ENCODE measurements at regions not wholly inside any gene's neighbourhood (a gene's known extent, or its start where the extent isn't known, plus 50 kb on each side); places are given as distances from the start of the nearest gene placed in this dataset.
"Not testable (repeated sequence)": the region's sequence is repeated elsewhere in the genome, so short reads cannot be mapped to it uniquely, and the experiment has no call there.

GRCh38 chr6:77017537-77017936 is 445.8 kb downstream of the HTR1B start:
- H3K27ac Mint-ChIP-seq: no peak overlapping the region
- peaks cover 12 to 38% (median 26%) of the 10 kb centered on the region in 6 donors for H3K9me3 Mint-ChIP-seq
- peaks cover 0 to 4% (median 0%) of the 10 kb centered on the region in 3 donors for H3K36me3 Mint-ChIP-seq
- no peak for DNase-seq
- peaks cover 0 to 2% (median 0%) of the 10 kb centered on the region in 3 donors for H3K27me3 Mint-ChIP-seq (ENCODE audit: low read depth in 3 of 3)
- no peaks in the 10 kb centered on the region for H3K4me1 Mint-ChIP-seq
- H3K4me3 Mint-ChIP-seq: no peak overlapping the region

GRCh38 chr6:77015350-77015749 is 447.9 kb downstream of the HTR1B start:
- Mint-ChIP-seq H3K4me3 (no peak overlapping the region), H3K27me3 (ENCODE audit: low read depth in 3 of 3) (peaks cover 0 to 2% (median 0%) of the 10 kb centered on the region in 3 donors)
- no peak for DNase-seq

GRCh38 chr6:77011929-77012545 is 451.3 kb downstream of the HTR1B start:
- H3K27me3 Mint-ChIP-seq (ENCODE audit: low read depth in 3 of 3): peaks cover 0 to 2% (median 0%) of the 10 kb centered on the region in 3 donors

More at GRCh38 chr6:77015350-77015749, 447.9 kb downstream of the HTR1B start:
- H3K4me1 Mint-ChIP-seq: no peaks in the 10 kb centered on the region
- peaks cover 0 to 4% (median 0%) of the 10 kb centered on the region in 3 donors for H3K36me3 Mint-ChIP-seq
- no peak overlapping the region for H3K27ac Mint-ChIP-seq
- peaks cover 13 to 43% (median 31%) of the 10 kb centered on the region in 6 donors for H3K9me3 Mint-ChIP-seq

GRCh38 chr6:77010931-77011542 is 452.3 kb downstream of the HTR1B start:
- H3K27me3 Mint-ChIP-seq (ENCODE audit: low read depth in 3 of 3): peaks cover 0 to under 1% (median 0%) of the 10 kb centered on the region in 3 donors
- no peaks in the 10 kb centered on the region for H3K4me1 Mint-ChIP-seq
- H3K9me3 Mint-ChIP-seq: peaks cover 18 to 69% (median 28%) of the 10 kb centered on the region in 6 donors
- peaks cover 0 to 4% (median 0%) of the 10 kb centered on the region in 3 donors for H3K36me3 Mint-ChIP-seq
- no peak overlapping the region for H3K4me3 Mint-ChIP-seq
- no peak for DNase-seq
- no peak overlapping the region for H3K27ac Mint-ChIP-seq

More at GRCh38 chr6:77011929-77012545, 451.3 kb downstream of the HTR1B start:
- DNase-seq: no peak
- no peak overlapping the region for H3K27ac Mint-ChIP-seq
- no peaks in the 10 kb centered on the region for H3K4me1 Mint-ChIP-seq
- no peak overlapping the region for H3K4me3 Mint-ChIP-seq
- H3K36me3 Mint-ChIP-seq: peaks cover 0 to 4% (median 0%) of the 10 kb centered on the region in 3 donors
- H3K9me3 Mint-ChIP-seq: peaks cover 18 to 64% (median 32%) of the 10 kb centered on the region in 6 donors

- Mint-ChIP-seq H3K36me3 (peaks cover 0 to 4% (median 0%) of the 10 kb centered on the region in 3 donors), H3K4me3 (no peak overlapping the region), H3K27me3 (ENCODE audit: low read depth in 3 of 3) (peaks cover 0 to 1% (median 0%) of the 10 kb centered on the region in 3 donors), H3K27ac (no peak overlapping the region), H3K9me3 (peaks cover 19 to 66% (median 40%) of the 10 kb centered on the region in 6 donors), H3K4me1 (no peaks in the 10 kb centered on the region)
- DNase-seq: no peak
Measured at GRCh38 chr6:76992553-76992952, 470.7 kb downstream of the HTR1B start.

- Mint-ChIP-seq H3K4me1 (no peaks in the 10 kb centered on the region), H3K9me3 (peaks cover 10 to 37% (median 27%) of the 10 kb centered on the region in 6 donors), H3K27ac (no peak overlapping the region), H3K27me3 (ENCODE audit: low read depth in 3 of 3) (peaks cover 0 to 1% (median 0%) of the 10 kb centered on the region in 3 donors), H3K4me3 (no peak overlapping the region), H3K36me3 (no peaks in the 10 kb centered on the region)
- no peak for DNase-seq
Measured at GRCh38 chr6:76984572-76984971, 478.7 kb downstream of the HTR1B start.

GRCh38 chr6:76982476-76983199 is 480.7 kb downstream of the HTR1B start:
- H3K4me1 Mint-ChIP-seq: no peaks in the 10 kb centered on the region

GRCh38 chr6:76972474-76972873 is 490.8 kb downstream of the HTR1B start:
- Mint-ChIP-seq H3K9me3 (peaks cover 8 to 53% (median 25%) of the 10 kb centered on the region in 6 donors), H3K27ac (no peak overlapping the region), H3K27me3 (ENCODE audit: low read depth in 3 of 3) (peaks cover 0 to 3% (median 0%) of the 10 kb centered on the region in 3 donors), H3K4me3 (no peak overlapping the region), H3K36me3 (no peaks in the 10 kb centered on the region), H3K4me1 (no peaks in the 10 kb centered on the region)
- no peak for DNase-seq

More at GRCh38 chr6:76982476-76983199, 480.7 kb downstream of the HTR1B start:
- Mint-ChIP-seq H3K9me3 (peaks cover 8 to 40% (median 29%) of the 10 kb centered on the region in 6 donors), H3K27me3 (ENCODE audit: low read depth in 3 of 3) (peaks cover 0 to 2% (median 0%) of the 10 kb centered on the region in 3 donors), H3K4me3 (no peak overlapping the region), H3K36me3 (no peaks in the 10 kb centered on the region), H3K27ac (no peak overlapping the region)
- DNase-seq: no peak

- not testable (repeated sequence) for H3K27me3 Mint-ChIP-seq (ENCODE audit: low read depth in 3 of 3); H3K27ac Mint-ChIP-seq
Measured at GRCh38 chr6:76959177-76959576, 504.1 kb downstream of the HTR1B start.

GRCh38 chr6:76942203-76942966 is 520.9 kb downstream of the HTR1B start:
- Mint-ChIP-seq H3K27me3 (ENCODE audit: low read depth in 3 of 3) (peaks cover 0 to 5% (median 0%) of the 10 kb centered on the region in 3 donors), H3K27ac (no peak overlapping the region), H3K36me3 (no peaks in the 10 kb centered on the region), H3K4me1 (no peaks in the 10 kb centered on the region), H3K4me3 (no peak overlapping the region), H3K9me3 (peaks cover 3 to 58% (median 32%) of the 10 kb centered on the region in 6 donors)
- no peak for DNase-seq

More at GRCh38 chr6:76959177-76959576, 504.1 kb downstream of the HTR1B start:
- DNase-seq, H3K4me3 Mint-ChIP-seq, H3K4me1 Mint-ChIP-seq, H3K36me3 Mint-ChIP-seq: not testable (repeated sequence)
- peaks cover 4 to 52% (median 32%) of the 10 kb centered on the region in 6 donors for H3K9me3 Mint-ChIP-seq

- H3K36me3 Mint-ChIP-seq: no peaks in the 10 kb centered on the region
- no peak overlapping the region for H3K27ac Mint-ChIP-seq
- H3K4me1 Mint-ChIP-seq: no peaks in the 10 kb centered on the region
- H3K9me3 Mint-ChIP-seq: peaks cover 0 to 52% (median 26%) of the 10 kb centered on the region in 6 donors
- no peak overlapping the region for H3K4me3 Mint-ChIP-seq
- H3K27me3 Mint-ChIP-seq (ENCODE audit: low read depth in 3 of 3): peaks cover 0 to 2% (median 0%) of the 10 kb centered on the region in 3 donors
- DNase-seq: no peak
Measured at GRCh38 chr6:76940191-76940590, 523.1 kb downstream of the HTR1B start.

- H3K4me1 Mint-ChIP-seq: no peaks in the 10 kb centered on the region
- no peaks in the 10 kb centered on the region for H3K27me3 Mint-ChIP-seq (ENCODE audit: low read depth in 3 of 3)
Measured at GRCh38 chr6:76914737-76915136, 548.6 kb downstream of the HTR1B start.

GRCh38 chr6:76905541-76905940 is 557.8 kb downstream of the HTR1B start:
- not testable (repeated sequence) for H3K36me3 Mint-ChIP-seq; H3K27me3 Mint-ChIP-seq (ENCODE audit: low read depth in 3 of 3); H3K4me3 Mint-ChIP-seq; H3K4me1 Mint-ChIP-seq; H3K27ac Mint-ChIP-seq; DNase-seq
- peaks cover 12 to 19% (median 16%) of the 10 kb centered on the region in 6 donors for H3K9me3 Mint-ChIP-seq

More at GRCh38 chr6:76914737-76915136, 548.6 kb downstream of the HTR1B start:
- no peak for DNase-seq
- no peaks in the 10 kb centered on the region for H3K36me3 Mint-ChIP-seq
- H3K9me3 Mint-ChIP-seq: peaks cover 5 to 47% (median 13%) of the 10 kb centered on the region in 6 donors
- H3K27ac Mint-ChIP-seq: no peak overlapping the region
- no peak overlapping the region for H3K4me3 Mint-ChIP-seq
